ENCODE measurements at regions not wholly inside any gene's neighbourhood (a gene's known extent, or its start where the extent isn't known, plus 50 kb on each side); places are given as distances from the start of the nearest gene placed in this dataset.

- TF ChIP-seq TAF1 (IDR thresholded peaks at IDR 0.05; ENCODE audit: borderline replicate concordance, insufficient read depth, low read length) (no peak), SIN3A (IDR thresholded peaks at IDR 0.05; ENCODE audit: borderline replicate concordance, insufficient read depth, low read length) (no peak)
These were observed 412.7 kb upstream of the ZNF717 start for GRCh38 chr3:76198086-76198485.
